Activated T-cell treated with anti-CD3 and anti-CD28 coated beads, Interleukin-2, amount 50 U/mL, for 24 hours (primary cell): ENCODE measurements at regions not wholly inside any gene's neighbourhood (a gene's known extent, or its start where the extent isn't known, plus 50 kb on each side); places are given as distances from the start of the nearest gene placed in this dataset.

ENCODE experiments used
- DNase-seq: peaks from one replicate; pipeline ENCODE4 v3.0.0-alpha.2; 2020
- H3K27ac Mint-ChIP-seq: 2 replicates; pipeline ENCODE4 v1.8.0; 2020; ENCODE audit warnings: mild to moderate bottlenecking, mixed read lengths
- H3K27me3 Mint-ChIP-seq: 2 replicates; pipeline ENCODE4 v1.8.0; 2020; ENCODE audit warnings: mixed read lengths
- H3K36me3 Mint-ChIP-seq: 2 replicates; pipeline ENCODE4 v1.8.0; 2020; ENCODE audit warnings: low read depth, mixed read lengths
- H3K4me1 Mint-ChIP-seq: 2 replicates; pipeline ENCODE4 v1.8.0; 2020; ENCODE audit warnings: low read depth, mixed read lengths
- H3K4me3 Mint-ChIP-seq: 2 replicates; pipeline ENCODE4 v1.8.0; 2020; ENCODE audit warnings: mild to moderate bottlenecking, moderate library complexity, mixed read lengths
- H3K9me3 Mint-ChIP-seq: 2 replicates; pipeline ENCODE4 v1.8.0; 2020; ENCODE audit warnings: mixed read lengths

- no peak for DNase-seq
- Mint-ChIP-seq H3K4me1 (no peaks in the 10 kb centered on the region), H3K4me3 (no peak overlapping the region), H3K27me3 (no peaks in the 10 kb centered on the region), H3K36me3 (no peaks in the 10 kb centered on the region), H3K9me3 (peaks cover 8% of the 10 kb centered on the region), H3K27ac (no peak overlapping the region)
Observed at GRCh38 chr11:79940165-79940564, 499.3 kb upstream of the TENM4 start.

- H3K36me3 Mint-ChIP-seq, result no peaks in the 10 kb centered on the region
- no peak for DNase-seq
- H3K27ac Mint-ChIP-seq, result no peak overlapping the region
- H3K27me3 Mint-ChIP-seq, result no peaks in the 10 kb centered on the region
- no peak overlapping the region for H3K4me3 Mint-ChIP-seq
- H3K4me1 Mint-ChIP-seq, result no peaks in the 10 kb centered on the region
- H3K9me3 Mint-ChIP-seq, result peaks cover 9% of the 10 kb centered on the region
Observed at GRCh38 chr11:79939111-79939510, 498.3 kb upstream of the TENM4 start.

- Mint-ChIP-seq H3K9me3 (peaks cover 15% of the 10 kb centered on the region), H3K4me3 (no peak overlapping the region), H3K36me3 (no peaks in the 10 kb centered on the region), H3K4me1 (no peaks in the 10 kb centered on the region), H3K27me3 (no peaks in the 10 kb centered on the region), H3K27ac (no peak overlapping the region)
- no peak for DNase-seq
Observed at GRCh38 chr11:79937676-79938334, 497.0 kb upstream of the TENM4 start.

- Mint-ChIP-seq H3K4me3 (no peak overlapping the region), H3K4me1 (no peaks in the 10 kb centered on the region), H3K9me3 (peaks cover 25% of the 10 kb centered on the region), H3K36me3 (no peaks in the 10 kb centered on the region), H3K27ac (no peak overlapping the region), H3K27me3 (no peaks in the 10 kb centered on the region)
- DNase-seq, result no peak
Observed at GRCh38 chr11:79932612-79933011, 491.8 kb upstream of the TENM4 start.

- Mint-ChIP-seq H3K4me1 (no peaks in the 10 kb centered on the region), H3K27ac (no peak overlapping the region), H3K36me3 (no peaks in the 10 kb centered on the region), H3K4me3 (no peak overlapping the region), H3K9me3 (peaks cover 30% of the 10 kb centered on the region), H3K27me3 (no peaks in the 10 kb centered on the region)
- DNase-seq, result no peak
Observed at GRCh38 chr11:79931692-79932091, 490.9 kb upstream of the TENM4 start.

- H3K9me3 Mint-ChIP-seq, result peaks cover 16% of the 10 kb centered on the region
- H3K4me1 Mint-ChIP-seq, result no peaks in the 10 kb centered on the region
- H3K36me3 Mint-ChIP-seq, result no peaks in the 10 kb centered on the region
- DNase-seq, result no peak
- no peak overlapping the region for H3K27ac Mint-ChIP-seq
- H3K4me3 Mint-ChIP-seq, result no peak overlapping the region
- no peaks in the 10 kb centered on the region for H3K27me3 Mint-ChIP-seq
Observed at GRCh38 chr11:79926707-79927106, 485.9 kb upstream of the TENM4 start.

GRCh38 chr11:79925570-79925969 lies 484.7 kb upstream of the TENM4 start:
- H3K36me3 Mint-ChIP-seq, result no peaks in the 10 kb centered on the region
- no peaks in the 10 kb centered on the region for H3K4me1 Mint-ChIP-seq
- no peaks in the 10 kb centered on the region for H3K27me3 Mint-ChIP-seq
- no peak overlapping the region for H3K4me3 Mint-ChIP-seq
- H3K27ac Mint-ChIP-seq, result no peak overlapping the region
- H3K9me3 Mint-ChIP-seq, result peaks cover 16% of the 10 kb centered on the region
- DNase-seq, result no peak

- H3K27ac Mint-ChIP-seq, result no peak overlapping the region
- DNase-seq, result no peak
- no peak overlapping the region for H3K4me3 Mint-ChIP-seq
- H3K36me3 Mint-ChIP-seq, result no peaks in the 10 kb centered on the region
- no peaks in the 10 kb centered on the region for H3K27me3 Mint-ChIP-seq
- H3K9me3 Mint-ChIP-seq, result peaks cover 6% of the 10 kb centered on the region
- no peaks in the 10 kb centered on the region for H3K4me1 Mint-ChIP-seq
Observed at GRCh38 chr11:79922641-79923040, 481.8 kb upstream of the TENM4 start.

GRCh38 chr11:79920480-79920879 lies 479.6 kb upstream of the TENM4 start:
- H3K4me1 Mint-ChIP-seq, result no peaks in the 10 kb centered on the region
- H3K27me3 Mint-ChIP-seq, result no peaks in the 10 kb centered on the region
- no peak overlapping the region for H3K4me3 Mint-ChIP-seq
- H3K9me3 Mint-ChIP-seq, result peaks cover 5% of the 10 kb centered on the region
- H3K36me3 Mint-ChIP-seq, result no peaks in the 10 kb centered on the region
- DNase-seq, result no peak
- no peak overlapping the region for H3K27ac Mint-ChIP-seq

- H3K36me3 Mint-ChIP-seq, result no peaks in the 10 kb centered on the region
- H3K27ac Mint-ChIP-seq, result no peak overlapping the region
- H3K4me3 Mint-ChIP-seq, result no peak overlapping the region
- H3K4me1 Mint-ChIP-seq, result no peaks in the 10 kb centered on the region
- no peak for DNase-seq
- H3K27me3 Mint-ChIP-seq, result no peaks in the 10 kb centered on the region
- H3K9me3 Mint-ChIP-seq, result peaks cover 9% of the 10 kb centered on the region
Observed at GRCh38 chr11:79919350-79919749, 478.5 kb upstream of the TENM4 start.

GRCh38 chr11:79918846-79919245 lies 478.0 kb upstream of the TENM4 start:
- DNase-seq, result no peak
- no peaks in the 10 kb centered on the region for H3K27me3 Mint-ChIP-seq
- no peaks in the 10 kb centered on the region for H3K4me1 Mint-ChIP-seq
- no peak overlapping the region for H3K27ac Mint-ChIP-seq
- H3K36me3 Mint-ChIP-seq, result no peaks in the 10 kb centered on the region
- no peak overlapping the region for H3K4me3 Mint-ChIP-seq
- H3K9me3 Mint-ChIP-seq, result peaks cover 9% of the 10 kb centered on the region

GRCh38 chr11:79906164-79906563 lies 465.3 kb upstream of the TENM4 start:
- H3K27me3 Mint-ChIP-seq, result no peaks in the 10 kb centered on the region
- peaks cover 18% of the 10 kb centered on the region for H3K9me3 Mint-ChIP-seq
- no peak overlapping the region for H3K27ac Mint-ChIP-seq
- no peaks in the 10 kb centered on the region for H3K36me3 Mint-ChIP-seq
- no peak for DNase-seq
- H3K4me3 Mint-ChIP-seq, result no peak overlapping the region
- no peaks in the 10 kb centered on the region for H3K4me1 Mint-ChIP-seq

- no peaks in the 10 kb centered on the region for H3K4me1 Mint-ChIP-seq
- no peak overlapping the region for H3K4me3 Mint-ChIP-seq
- H3K27me3 Mint-ChIP-seq, result no peaks in the 10 kb centered on the region
- H3K27ac Mint-ChIP-seq, result no peak overlapping the region
- DNase-seq, result no peak
- peaks cover 32% of the 10 kb centered on the region for H3K9me3 Mint-ChIP-seq
- no peaks in the 10 kb centered on the region for H3K36me3 Mint-ChIP-seq
Observed at GRCh38 chr11:79902493-79902892, 461.7 kb upstream of the TENM4 start.

GRCh38 chr11:79897896-79898295 lies 457.1 kb upstream of the TENM4 start:
- Mint-ChIP-seq H3K4me1 (no peaks in the 10 kb centered on the region), H3K27ac (no peak overlapping the region), H3K9me3 (peaks cover 19% of the 10 kb centered on the region), H3K36me3 (no peaks in the 10 kb centered on the region), H3K4me3 (no peak overlapping the region), H3K27me3 (no peaks in the 10 kb centered on the region)
- DNase-seq, result no peak

- peaks cover 20% of the 10 kb centered on the region for H3K9me3 Mint-ChIP-seq
- no peak overlapping the region for H3K4me3 Mint-ChIP-seq
- H3K36me3 Mint-ChIP-seq, result no peaks in the 10 kb centered on the region
- no peaks in the 10 kb centered on the region for H3K27me3 Mint-ChIP-seq
- no peak overlapping the region for H3K27ac Mint-ChIP-seq
- DNase-seq, result no peak
- no peaks in the 10 kb centered on the region for H3K4me1 Mint-ChIP-seq
Observed at GRCh38 chr11:79896258-79896657, 455.4 kb upstream of the TENM4 start.

GRCh38 chr11:79894111-79894510 lies 453.3 kb upstream of the TENM4 start:
- Mint-ChIP-seq H3K4me1 (no peaks in the 10 kb centered on the region), H3K36me3 (no peaks in the 10 kb centered on the region), H3K27me3 (no peaks in the 10 kb centered on the region), H3K4me3 (no peak overlapping the region), H3K27ac (no peak overlapping the region), H3K9me3 (peaks cover 11% of the 10 kb centered on the region)
- no peak for DNase-seq
